GM21360 (cell line): ENCODE measurements at regions not wholly inside any gene's neighbourhood (a gene's known extent, or its start where the extent isn't known, plus 50 kb on each side); places are given as distances from the start of the nearest gene placed in this dataset.

Experiments used
- ATAC-seq: cut with Tn5 transposase; IDR thresholded peaks from one replicate; pipeline ENCODE4 v1.9.1; 2021; ENCODE audit warnings: mild to moderate bottlenecking, moderate library complexity; ENCODE audit not compliant: unreplicated experiment

- ATAC-seq: no peak
Observed at GRCh38 chr11:112634551-112634950, 326.7 kb upstream of the NCAM1 start.

- ATAC-seq: no peak
Observed at GRCh38 chr11:112634995-112635737, 326.1 kb upstream of the NCAM1 start.

- no peak for ATAC-seq
Observed at GRCh38 chr11:112637076-112637475, 324.1 kb upstream of the NCAM1 start.

- no peak for ATAC-seq
Observed at GRCh38 chr11:112637876-112638275, 323.3 kb upstream of the NCAM1 start.

- no peak for ATAC-seq
Observed at GRCh38 chr11:112639469-112639868, 321.8 kb upstream of the NCAM1 start.

- no peak for ATAC-seq
Observed at GRCh38 chr11:112643416-112643815, 317.8 kb upstream of the NCAM1 start.

- ATAC-seq: peak; percentile 86
Observed at GRCh38 chr11:112644410-112645131, 316.6 kb upstream of the NCAM1 start.

- no peak for ATAC-seq
Observed at GRCh38 chr11:112649856-112650255, 311.4 kb upstream of the NCAM1 start.

GRCh38 chr11:112650527-112650926, 310.7 kb upstream of the NCAM1 start:
- ATAC-seq: no peak

- no peak for ATAC-seq
Observed at GRCh38 chr11:112651386-112651785, 309.8 kb upstream of the NCAM1 start.

GRCh38 chr11:112652786-112653390, 308.3 kb upstream of the NCAM1 start:
- no peak for ATAC-seq

- ATAC-seq: no peak
Observed at GRCh38 chr11:112655371-112655770, 305.8 kb upstream of the NCAM1 start.

GRCh38 chr11:112656772-112657428, 304.3 kb upstream of the NCAM1 start:
- ATAC-seq: no peak

GRCh38 chr11:112658431-112658878, 302.8 kb upstream of the NCAM1 start:
- no peak for ATAC-seq

GRCh38 chr11:112661146-112661545, 300.1 kb upstream of the NCAM1 start:
- ATAC-seq: no peak

GRCh38 chr11:112661571-112661970, 299.6 kb upstream of the NCAM1 start:
- no peak for ATAC-seq

- ATAC-seq: no peak
Observed at GRCh38 chr11:112662554-112662953, 298.7 kb upstream of the NCAM1 start.

GRCh38 chr11:112663947-112664634, 297.1 kb upstream of the NCAM1 start:
- no peak for ATAC-seq

GRCh38 chr11:112665291-112665690, 295.9 kb upstream of the NCAM1 start:
- ATAC-seq: no peak

GRCh38 chr11:112666253-112666652, 295.0 kb upstream of the NCAM1 start:
- no peak for ATAC-seq
